K562 (cell line): ENCODE measurements at regions not wholly inside any gene's neighbourhood (a gene's known extent, or its start where the extent isn't known, plus 50 kb on each side); places are given as distances from the start of the nearest gene placed in this dataset.

Experiments used
- AFF1 ChIP-seq, 2 experiments: fragments of 450-650 bp; IDR thresholded peaks; 2 replicates each; pipeline ENCODE4 v1.6.1; 2018; ENCODE audit warnings: mild to moderate bottlenecking in 2 of 2, low read depth in 1 of 2; ENCODE audit not compliant: partially characterized antibody in 2 of 2
- BCLAF1 ChIP-seq, 2 experiments: fragments of 450-650 bp in 1 of 2; IDR thresholded peaks; 2 replicates each; pipeline ENCODE4 v1.6.1; 2011 to 2017; ENCODE audit warnings: low read depth in 2 of 2, antibody characterized with exemption in 1 of 2, borderline replicate concordance in 1 of 2, low read length in 1 of 2, mild to moderate bottlenecking in 1 of 2, mixed read lengths in 1 of 2; ENCODE audit not compliant: control insufficient read depth in 1 of 2
- LARP7 ChIP-seq: fragments of 450-650 bp; IDR thresholded peaks from 2 replicates; pipeline ENCODE4 v1.6.1; 2016
- MAFK ChIP-seq: IDR thresholded peaks from 2 replicates; pipeline ENCODE4 v1.6.1; 2011; ENCODE audit warnings: low read length, improper control_type of control experiment
- PHB2 ChIP-seq: fragments of 450-650 bp; IDR thresholded peaks from 2 replicates; pipeline ENCODE4 v1.6.1; 2017; ENCODE audit warnings: low read depth
- RFX7 ChIP-seq: fragments of 250-450 bp; sonication (Bioruptor Pico); IDR thresholded peaks from 2 replicates; pipeline ENCODE4 v1.5.1; 2021; ENCODE audit warnings: mild to moderate bottlenecking
- SMAD3 ChIP-seq: fragments of 450-650 bp; formaldehyde crosslinking; conservative IDR thresholded peaks from 2 replicates; pipeline ENCODE4 v1.4.0; 2020; ENCODE audit warnings: mild to moderate bottlenecking
- TAF1 ChIP-seq: IDR thresholded peaks from 2 replicates; pipeline ENCODE4 v1.6.1; 2011; ENCODE audit warnings: mild to moderate bottlenecking, low read length, moderate library complexity; ENCODE audit not compliant: insufficient read depth, control insufficient read depth, severe bottlenecking; ENCODE audit errors: extremely low read depth
- ZBTB8A ChIP-seq: fragments of 450-650 bp; IDR thresholded peaks from 2 replicates; pipeline ENCODE4 v1.6.1; 2018; ENCODE audit warnings: mild to moderate bottlenecking, moderate library complexity; ENCODE audit not compliant: partially characterized antibody
- ZFP1 ChIP-seq: fragments of 450-650 bp; formaldehyde crosslinking; IDR thresholded peaks from 2 replicates; pipeline ENCODE4 v1.4.0; 2020; ENCODE audit warnings: mild to moderate bottlenecking, mixed read lengths
- ZNF696 ChIP-seq: fragments of 250-450 bp; sonication (Bioruptor Pico); conservative IDR thresholded peaks from 2 replicates; pipeline ENCODE4 v1.4.0; 2020; ENCODE audit warnings: mild to moderate bottlenecking, moderate library complexity

GRCh38 chr9:89866701-89867100 is 261.9 kb downstream of the GADD45G start (continued):
- no peak for TF ChIP-seq AFF1 (IDR thresholded peaks at IDR 0.05; ENCODE audit: low read depth in 1 of 2, partially characterized antibody in 2 of 2)
- TF ChIP-seq ZNF696 (CRISPR knock-in tag) = no peak
- TF ChIP-seq TAF1 = no peak
- no peak for TF ChIP-seq RFX7 (CRISPR knock-in tag)
- no peak for TF ChIP-seq SMAD3 (CRISPR knock-in tag)
- TF ChIP-seq PHB2 = no peak
- no peak for TF ChIP-seq ZBTB8A
- no peak for TF ChIP-seq MAFK
- TF ChIP-seq BCLAF1 (IDR thresholded peaks at IDR 0.05; ENCODE audit: borderline replicate concordance in 1 of 2, control insufficient read depth in 1 of 2, low read depth in 2 of 2, low read length in 1 of 2) = no peak
- TF ChIP-seq LARP7 = no peak
- no peak for TF ChIP-seq ZFP1
